AG04449 (cell line): ENCODE measurements at regions not wholly inside any gene's neighbourhood (a gene's known extent, or its start where the extent isn't known, plus 50 kb on each side); places are given as distances from the start of the nearest gene placed in this dataset.

Experiments
- CTCF ChIA-PET: fragments of 350-600 bp; formaldehyde crosslinking; extraction: SDS; loops from one replicate; lab custom pipeline; 2021; ENCODE audit warnings: antibody characterized with exemption; lab: Yijun Ruan, JAX
- POLR2A ChIA-PET: fragments of 400-600, 350-600 bp; formaldehyde crosslinking; extraction: SDS; loops from one replicate; lab custom pipeline; 2020; ENCODE audit warnings: antibody characterized with exemption, inconsistent platforms; lab: Yijun Ruan, JAX
- DNase-seq: peaks from one replicate; pipeline ENCODE4 v3.0.0-alpha.2; 2010; ENCODE audit warnings: low read depth, low spot score
- H3K4me3 ChIP-seq: 2 replicates; pipeline ENCODE4 v1.5.1; 2011; ENCODE audit warnings: low read depth, mild to moderate bottlenecking, control low read depth, low read length
- TF ChIP-seq, protein P1 (sequence below): IDR thresholded peaks from one replicate; pipeline ENCODE4 v1.5.1; 2011; ENCODE audit warnings: mild to moderate bottlenecking, moderate library complexity, low read length, control low read depth, inconsistent platforms; ENCODE audit not compliant: insufficient read depth; ENCODE audit errors: missing control alignments

DNA sequence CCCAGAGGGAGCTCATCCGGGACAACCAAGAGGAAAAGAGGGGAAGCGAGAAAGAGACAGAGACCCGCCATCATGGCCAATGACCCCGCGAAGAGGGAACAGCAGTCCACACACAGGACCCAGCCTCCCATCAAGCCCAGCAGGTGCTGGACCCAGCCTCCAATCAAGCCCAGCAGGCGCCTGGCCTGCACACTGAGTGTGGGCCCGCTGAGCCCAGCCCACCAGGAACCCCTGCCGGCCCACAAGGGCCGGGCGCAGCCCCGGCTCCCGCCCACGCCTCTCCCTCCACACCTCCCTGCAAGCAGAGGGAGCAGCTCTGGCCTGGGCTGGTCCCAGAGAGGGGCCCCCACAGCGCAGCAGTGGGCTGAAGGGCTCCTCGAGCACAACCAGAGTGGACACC is 391.1 kb downstream of the IDS start:
- ChIA-PET POLR2A (no interaction called here), CTCF (no interaction called here)
- DNase-seq, result no peak
- TF ChIP-seq, protein P1, sequence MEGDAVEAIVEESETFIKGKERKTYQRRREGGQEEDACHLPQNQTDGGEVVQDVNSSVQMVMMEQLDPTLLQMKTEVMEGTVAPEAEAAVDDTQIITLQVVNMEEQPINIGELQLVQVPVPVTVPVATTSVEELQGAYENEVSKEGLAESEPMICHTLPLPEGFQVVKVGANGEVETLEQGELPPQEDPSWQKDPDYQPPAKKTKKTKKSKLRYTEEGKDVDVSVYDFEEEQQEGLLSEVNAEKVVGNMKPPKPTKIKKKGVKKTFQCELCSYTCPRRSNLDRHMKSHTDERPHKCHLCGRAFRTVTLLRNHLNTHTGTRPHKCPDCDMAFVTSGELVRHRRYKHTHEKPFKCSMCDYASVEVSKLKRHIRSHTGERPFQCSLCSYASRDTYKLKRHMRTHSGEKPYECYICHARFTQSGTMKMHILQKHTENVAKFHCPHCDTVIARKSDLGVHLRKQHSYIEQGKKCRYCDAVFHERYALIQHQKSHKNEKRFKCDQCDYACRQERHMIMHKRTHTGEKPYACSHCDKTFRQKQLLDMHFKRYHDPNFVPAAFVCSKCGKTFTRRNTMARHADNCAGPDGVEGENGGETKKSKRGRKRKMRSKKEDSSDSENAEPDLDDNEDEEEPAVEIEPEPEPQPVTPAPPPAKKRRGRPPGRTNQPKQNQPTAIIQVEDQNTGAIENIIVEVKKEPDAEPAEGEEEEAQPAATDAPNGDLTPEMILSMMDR, result no peak
- H3K4me3 ChIP-seq, result no peak overlapping the region

DNA sequence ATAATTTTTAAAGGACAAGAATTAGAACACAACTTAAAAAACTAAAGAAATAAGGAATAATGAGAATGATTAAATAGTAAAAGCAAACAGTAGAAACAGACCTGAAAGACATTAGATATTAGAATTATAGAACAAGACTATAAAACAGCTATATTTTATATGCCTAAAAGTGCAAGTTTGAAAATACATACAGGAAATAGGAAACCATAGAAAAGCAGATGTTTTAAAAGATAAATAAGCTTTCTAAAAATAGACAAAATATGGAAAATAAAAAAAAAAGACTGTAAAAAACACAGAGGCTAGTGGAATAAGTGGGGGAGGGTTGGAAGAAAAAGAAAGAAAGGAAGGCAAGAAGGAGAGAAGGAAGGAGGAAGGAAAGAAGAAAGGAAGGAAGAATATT is 407.3 kb downstream of the IDS start:
- TF ChIP-seq, protein P1, result no peak
- CTCF ChIA-PET, result no interaction called here
- H3K4me3 ChIP-seq, result no peak overlapping the region
- POLR2A ChIA-PET, result no interaction called here
- DNase-seq, result no peak

GRCh38 chrX:149092179-149092578 is 412.9 kb downstream of the IDS start:
- ChIA-PET CTCF (no interaction called here), POLR2A (no interaction called here)
- TF ChIP-seq, protein P1, result no peak
- DNase-seq, result no peak
- no peak overlapping the region for H3K4me3 ChIP-seq

- DNase-seq, result no peak
- ChIA-PET POLR2A (no interaction called here), CTCF (no interaction called here)
- TF ChIP-seq, protein P1, result no peak
- no peak overlapping the region for H3K4me3 ChIP-seq
Measured at GRCh38 chrX:149079805-149080406, 425.2 kb downstream of the IDS start.

GRCh38 chrX:149074398-149074797 is 430.7 kb downstream of the IDS start:
- no peak overlapping the region for H3K4me3 ChIP-seq
- TF ChIP-seq, protein P1, result no peak
- DNase-seq, result no peak
- ChIA-PET CTCF (no interaction called here), POLR2A (no interaction called here)

DNA sequence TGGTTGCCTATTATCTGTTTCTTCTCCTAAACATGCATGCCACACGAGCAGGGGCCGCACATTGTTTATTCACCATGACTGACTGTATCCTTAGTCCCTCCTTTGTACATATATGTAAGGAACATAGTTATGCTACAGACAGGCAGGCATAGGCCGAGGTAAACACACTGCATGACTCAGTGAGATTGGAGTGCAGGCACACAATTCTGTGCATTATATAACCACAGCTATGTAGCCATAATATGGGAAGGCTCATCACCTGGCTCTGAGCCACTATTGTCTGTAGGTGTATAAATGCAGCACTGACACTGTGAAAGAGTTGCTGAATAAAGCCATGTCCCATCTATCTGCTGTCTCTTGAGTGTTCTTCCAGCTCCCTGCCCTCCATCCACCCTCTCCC is 431.6 kb downstream of the IDS start:
- ChIA-PET POLR2A (no interaction called here), CTCF (no interaction called here)
- no peak for DNase-seq
- TF ChIP-seq, protein P1, result no peak
- no peak overlapping the region for H3K4me3 ChIP-seq
